ENCODE measurements at regions not wholly inside any gene's neighbourhood (a gene's known extent, or its start where the extent isn't known, plus 50 kb on each side); places are given as distances from the start of the nearest gene placed in this dataset.

DNA sequence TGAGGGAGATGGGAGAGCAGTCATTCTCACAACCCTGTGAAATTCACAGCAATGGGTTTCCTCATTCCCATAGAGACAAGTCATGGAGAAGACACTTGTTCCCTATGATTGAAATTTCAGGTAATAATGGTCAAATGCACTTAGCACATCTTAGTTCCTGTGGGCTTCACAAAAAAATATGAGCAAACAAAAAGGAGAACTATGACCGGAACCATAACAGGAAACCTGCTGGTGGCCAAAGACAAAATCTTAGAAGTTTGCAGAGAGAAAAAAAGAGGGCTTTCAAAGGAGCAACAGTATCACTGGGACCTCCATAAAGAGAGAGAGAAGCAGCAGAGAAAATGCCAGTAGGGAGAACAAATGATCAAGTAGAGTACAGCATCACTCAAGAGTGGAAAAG is 138.9 kb upstream of the APCDD1 start:
- H3K18ac ChIP-seq (ENCODE audit: insufficient read length, low read depth, low read length), result no peak overlapping the region
- no peaks in the 10 kb centered on the region; the same call in 1 of the 2 replicates for H3K27me3 Mint-ChIP-seq (ENCODE audit: low read depth)
- H3K27ac Mint-ChIP-seq, result no peak overlapping the region
- H3K36me3 Mint-ChIP-seq (ENCODE audit: insufficient read depth in 1 of 3, low read depth in 3 of 3), result peaks cover 0 to 15% (median 2%) of the 10 kb centered on the region in 3 experiments; a peak in 3 of 7 replicates
- H3K4me2 ChIP-seq (ENCODE audit: insufficient read depth, insufficient read length, low read length), result no peak overlapping the region
- peaks cover 9% of the 10 kb centered on the region for H3K4me1 ChIP-seq (ENCODE audit: insufficient read depth, low read length)
- H2AK5ac ChIP-seq (ENCODE audit: insufficient read length, low read length), result no peak overlapping the region
- DNase-seq, result no peak
- no peak overlapping the region for H2BK120ac ChIP-seq (ENCODE audit: low read depth, low read length, poor library complexity, severe bottlenecking)
- H3K27ac ChIP-seq (ENCODE audit: insufficient read length, low read depth, low read length), result no peak overlapping the region
- H3K9ac ChIP-seq (ENCODE audit: extremely low read depth, insufficient read length, low read length), result no peak overlapping the region
- H3K23ac ChIP-seq (ENCODE audit: insufficient read length, low read depth, low read length), result no peak overlapping the region
- no peak overlapping the region for H3K4ac ChIP-seq (ENCODE audit: low read depth, low read length)
- H3K56ac ChIP-seq (ENCODE audit: insufficient read length, low read depth, low read length), result no peak overlapping the region
- TF ChIP-seq, protein P1, sequence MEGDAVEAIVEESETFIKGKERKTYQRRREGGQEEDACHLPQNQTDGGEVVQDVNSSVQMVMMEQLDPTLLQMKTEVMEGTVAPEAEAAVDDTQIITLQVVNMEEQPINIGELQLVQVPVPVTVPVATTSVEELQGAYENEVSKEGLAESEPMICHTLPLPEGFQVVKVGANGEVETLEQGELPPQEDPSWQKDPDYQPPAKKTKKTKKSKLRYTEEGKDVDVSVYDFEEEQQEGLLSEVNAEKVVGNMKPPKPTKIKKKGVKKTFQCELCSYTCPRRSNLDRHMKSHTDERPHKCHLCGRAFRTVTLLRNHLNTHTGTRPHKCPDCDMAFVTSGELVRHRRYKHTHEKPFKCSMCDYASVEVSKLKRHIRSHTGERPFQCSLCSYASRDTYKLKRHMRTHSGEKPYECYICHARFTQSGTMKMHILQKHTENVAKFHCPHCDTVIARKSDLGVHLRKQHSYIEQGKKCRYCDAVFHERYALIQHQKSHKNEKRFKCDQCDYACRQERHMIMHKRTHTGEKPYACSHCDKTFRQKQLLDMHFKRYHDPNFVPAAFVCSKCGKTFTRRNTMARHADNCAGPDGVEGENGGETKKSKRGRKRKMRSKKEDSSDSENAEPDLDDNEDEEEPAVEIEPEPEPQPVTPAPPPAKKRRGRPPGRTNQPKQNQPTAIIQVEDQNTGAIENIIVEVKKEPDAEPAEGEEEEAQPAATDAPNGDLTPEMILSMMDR (conservative IDR thresholded peaks at IDR 0.05), result no peak
- no peak overlapping the region for H3K4me3 Mint-ChIP-seq
- no peaks in the 10 kb centered on the region for H4K20me1 ChIP-seq (ENCODE audit: control insufficient read depth, insufficient read depth, insufficient read length)
- no CpG with 5 or more reads among the region's 1 CpG for WGBS (ENCODE audit: extremely low coverage, insufficient read length, low lambda C conversion rate)
- H3K9me3 Mint-ChIP-seq, result peaks cover 10 to 16% of the 10 kb centered on the region in 2 experiments; a peak in 4 of 5 replicates
- no peaks in the 10 kb centered on the region for H3K23me2 ChIP-seq (ENCODE audit: insufficient read length, low read depth, low read length, poor library complexity, severe bottlenecking)
- no peaks in the 10 kb centered on the region for H3K79me2 ChIP-seq (ENCODE audit: insufficient read depth, low read length)
- H3K79me1 ChIP-seq (ENCODE audit: insufficient read depth, low read depth, low read length, poor library complexity, severe bottlenecking), result no peaks in the 10 kb centered on the region
- H2BK20ac ChIP-seq (ENCODE audit: low read depth, low read length, poor library complexity, severe bottlenecking), result no peak overlapping the region
- H4K5ac ChIP-seq (ENCODE audit: insufficient read length, low read depth, low read length), result no peak overlapping the region
- H3K14ac ChIP-seq (ENCODE audit: insufficient read depth, low read length), result no peak overlapping the region
- H3T11ph ChIP-seq (ENCODE audit: low read length), result no peak overlapping the region
- no peak overlapping the region for H2BK15ac ChIP-seq (ENCODE audit: low read depth, low read length)
- no peak overlapping the region for H4K91ac ChIP-seq (ENCODE audit: insufficient read length, low read depth, low read length)
- no peak overlapping the region for H2BK12ac ChIP-seq (ENCODE audit: insufficient read length, low read depth, low read length)
- no peak overlapping the region for H2BK5ac ChIP-seq (ENCODE audit: insufficient read length, low read length)
- no peak overlapping the region for H2AFZ ChIP-seq (ENCODE audit: low read length)
- H3K9me3 ChIP-seq (ENCODE audit: control insufficient read depth, low read depth, low read length), result no peaks in the 10 kb centered on the region
- no peak overlapping the region for H4K8ac ChIP-seq (replicated peaks; ENCODE audit: insufficient read length, low read depth, low read length)
- H3K4me1 Mint-ChIP-seq, result peaks cover 30 to 33% of the 10 kb centered on the region in 2 experiments
- no peaks in the 10 kb centered on the region for H3K27me3 ChIP-seq (ENCODE audit: insufficient read depth, low read length)

Data from H9 (cell line).